ENCODE measurements at regions not wholly inside any gene's neighbourhood (a gene's known extent, or its start where the extent isn't known, plus 50 kb on each side); places are given as distances from the start of the nearest gene placed in this dataset.

GRCh38 chr11:106398502-106399075, 321.1 kb downstream of the AASDHPPT start:
- WGBS = 54% methylated on average over 5 of the region's 5 CpGs
- Histone ChIP-seq H3K4me3 (ENCODE audit: low read length in 2 of 2) (no peak overlapping the region), H3K27ac (ENCODE audit: low read depth in 1 of 2, low read length in 1 of 2) (no peak overlapping the region), H3K27me3 (ENCODE audit: control insufficient read depth in 2 of 2, insufficient read depth in 1 of 2, low read length in 1 of 2) (no peaks in the 10 kb centered on the region), H3K36me3 (ENCODE audit: control insufficient read depth in 2 of 2, insufficient read depth in 2 of 2, low read length in 1 of 2) (no peaks in the 10 kb centered on the region), H3K9me3 (ENCODE audit: control insufficient read depth in 2 of 2, insufficient read depth in 1 of 2, low read length in 1 of 2) (no peaks in the 10 kb centered on the region), H3K4me1 (ENCODE audit: control insufficient read depth in 2 of 2, insufficient read depth in 2 of 2, low read length in 2 of 2) (no peaks in the 10 kb centered on the region)
- DNase-seq (ENCODE audit: low read depth in 6 of 9, low spot score in 9 of 9) = no peak

GRCh38 chr11:106399076-106399511, 321.6 kb downstream of the AASDHPPT start:
- Histone ChIP-seq H3K27me3 (ENCODE audit: control insufficient read depth in 2 of 2, insufficient read depth in 1 of 2, low read length in 1 of 2) (no peaks in the 10 kb centered on the region), H3K4me1 (ENCODE audit: control insufficient read depth in 2 of 2, insufficient read depth in 2 of 2, low read length in 2 of 2) (no peaks in the 10 kb centered on the region), H3K27ac (ENCODE audit: low read depth in 1 of 2, low read length in 1 of 2) (no peak overlapping the region), H3K4me3 (ENCODE audit: low read length in 2 of 2) (no peak overlapping the region), H3K36me3 (ENCODE audit: control insufficient read depth in 2 of 2, insufficient read depth in 2 of 2, low read length in 1 of 2) (no peaks in the 10 kb centered on the region), H3K9me3 (ENCODE audit: control insufficient read depth in 2 of 2, insufficient read depth in 1 of 2, low read length in 1 of 2) (no peaks in the 10 kb centered on the region)
- 93% methylated on average over 3 of the region's 3 CpGs for WGBS
- DNase-seq (ENCODE audit: low read depth in 6 of 9, low spot score in 9 of 9) = no peak

- Histone ChIP-seq H3K4me1 (ENCODE audit: control insufficient read depth in 2 of 2, insufficient read depth in 2 of 2, low read length in 2 of 2) (no peaks in the 10 kb centered on the region), H3K27me3 (ENCODE audit: control insufficient read depth in 2 of 2, insufficient read depth in 1 of 2, low read length in 1 of 2) (no peaks in the 10 kb centered on the region), H3K36me3 (ENCODE audit: control insufficient read depth in 2 of 2, insufficient read depth in 2 of 2, low read length in 1 of 2) (no peaks in the 10 kb centered on the region), H3K4me3 (ENCODE audit: low read length in 2 of 2) (no peak overlapping the region), H3K27ac (ENCODE audit: low read depth in 1 of 2, low read length in 1 of 2) (no peak overlapping the region), H3K9me3 (ENCODE audit: control insufficient read depth in 2 of 2, insufficient read depth in 1 of 2, low read length in 1 of 2) (no peaks in the 10 kb centered on the region)
- no peak for DNase-seq (ENCODE audit: low read depth in 6 of 9, low spot score in 9 of 9)
- WGBS = 95% methylated on average over 4 of the region's 4 CpGs
Measured at GRCh38 chr11:106399624-106400023, 322.2 kb downstream of the AASDHPPT start.

- Histone ChIP-seq H3K27me3 (ENCODE audit: control insufficient read depth in 2 of 2, insufficient read depth in 1 of 2, low read length in 1 of 2) (no peaks in the 10 kb centered on the region), H3K36me3 (ENCODE audit: control insufficient read depth in 2 of 2, insufficient read depth in 2 of 2, low read length in 1 of 2) (no peaks in the 10 kb centered on the region), H3K9me3 (ENCODE audit: control insufficient read depth in 2 of 2, insufficient read depth in 1 of 2, low read length in 1 of 2) (no peaks in the 10 kb centered on the region), H3K27ac (ENCODE audit: low read depth in 1 of 2, low read length in 1 of 2) (no peak overlapping the region), H3K4me3 (ENCODE audit: low read length in 2 of 2) (no peak overlapping the region), H3K4me1 (ENCODE audit: control insufficient read depth in 2 of 2, insufficient read depth in 2 of 2, low read length in 2 of 2) (no peaks in the 10 kb centered on the region)
- DNase-seq (ENCODE audit: low read depth in 6 of 9, low spot score in 9 of 9) = no peak
- 91% methylated on average over 5 of the region's 5 CpGs for WGBS
Measured at GRCh38 chr11:106400949-106401570, 323.6 kb downstream of the AASDHPPT start.

GRCh38 chr11:106403751-106404150, 326.3 kb downstream of the AASDHPPT start:
- Histone ChIP-seq H3K36me3 (ENCODE audit: control insufficient read depth in 2 of 2, insufficient read depth in 2 of 2, low read length in 1 of 2) (no peaks in the 10 kb centered on the region), H3K27me3 (ENCODE audit: control insufficient read depth in 2 of 2, insufficient read depth in 1 of 2, low read length in 1 of 2) (no peaks in the 10 kb centered on the region), H3K4me1 (ENCODE audit: control insufficient read depth in 2 of 2, insufficient read depth in 2 of 2, low read length in 2 of 2) (no peaks in the 10 kb centered on the region), H3K4me3 (ENCODE audit: low read length in 2 of 2) (no peak overlapping the region), H3K27ac (ENCODE audit: low read depth in 1 of 2, low read length in 1 of 2) (no peak overlapping the region), H3K9me3 (ENCODE audit: control insufficient read depth in 2 of 2, insufficient read depth in 1 of 2, low read length in 1 of 2) (no peaks in the 10 kb centered on the region)
- 90% methylated on average over 9 of the region's 9 CpGs for WGBS
- no peak for DNase-seq (ENCODE audit: low read depth in 6 of 9, low spot score in 9 of 9)

- Histone ChIP-seq H3K4me3 (ENCODE audit: low read length in 2 of 2) (no peak overlapping the region), H3K27me3 (ENCODE audit: control insufficient read depth in 2 of 2, insufficient read depth in 1 of 2, low read length in 1 of 2) (no peaks in the 10 kb centered on the region), H3K36me3 (ENCODE audit: control insufficient read depth in 2 of 2, insufficient read depth in 2 of 2, low read length in 1 of 2) (no peaks in the 10 kb centered on the region), H3K9me3 (ENCODE audit: control insufficient read depth in 2 of 2, insufficient read depth in 1 of 2, low read length in 1 of 2) (no peaks in the 10 kb centered on the region), H3K4me1 (ENCODE audit: control insufficient read depth in 2 of 2, insufficient read depth in 2 of 2, low read length in 2 of 2) (no peaks in the 10 kb centered on the region), H3K27ac (ENCODE audit: low read depth in 1 of 2, low read length in 1 of 2) (no peak overlapping the region)
- DNase-seq (ENCODE audit: low read depth in 6 of 9, low spot score in 9 of 9) = no peak
Measured at GRCh38 chr11:106409222-106409621, 331.8 kb downstream of the AASDHPPT start.

GRCh38 chr11:106409671-106410070, 332.2 kb downstream of the AASDHPPT start:
- no peak overlapping the region for H3K4me3 ChIP-seq (ENCODE audit: low read length in 2 of 2)
- H3K9me3 ChIP-seq (ENCODE audit: control insufficient read depth in 2 of 2, insufficient read depth in 1 of 2, low read length in 1 of 2) = no peaks in the 10 kb centered on the region
- no peak overlapping the region for H3K27ac ChIP-seq (ENCODE audit: low read depth in 1 of 2, low read length in 1 of 2)
- no peaks in the 10 kb centered on the region for H3K27me3 ChIP-seq (ENCODE audit: control insufficient read depth in 2 of 2, insufficient read depth in 1 of 2, low read length in 1 of 2)
- H3K4me1 ChIP-seq (ENCODE audit: control insufficient read depth in 2 of 2, insufficient read depth in 2 of 2, low read length in 2 of 2) = no peaks in the 10 kb centered on the region
- 88% methylated on average over 2 of the region's 2 CpGs for WGBS
- no peaks in the 10 kb centered on the region for H3K36me3 ChIP-seq (ENCODE audit: control insufficient read depth in 2 of 2, insufficient read depth in 2 of 2, low read length in 1 of 2)
- no peak for DNase-seq (ENCODE audit: low read depth in 6 of 9, low spot score in 9 of 9)

- no peak for DNase-seq (ENCODE audit: low read depth in 6 of 9, low spot score in 9 of 9)
- H3K27me3 ChIP-seq (ENCODE audit: control insufficient read depth in 2 of 2, insufficient read depth in 1 of 2, low read length in 1 of 2) = no peaks in the 10 kb centered on the region
- H3K4me1 ChIP-seq (ENCODE audit: control insufficient read depth in 2 of 2, insufficient read depth in 2 of 2, low read length in 2 of 2) = no peaks in the 10 kb centered on the region
- 91% methylated on average over 1 of the region's 1 CpG for WGBS
- no peaks in the 10 kb centered on the region for H3K36me3 ChIP-seq (ENCODE audit: control insufficient read depth in 2 of 2, insufficient read depth in 2 of 2, low read length in 1 of 2)
- no peak overlapping the region for H3K27ac ChIP-seq (ENCODE audit: low read depth in 1 of 2, low read length in 1 of 2)
- H3K9me3 ChIP-seq (ENCODE audit: control insufficient read depth in 2 of 2, insufficient read depth in 1 of 2, low read length in 1 of 2) = no peaks in the 10 kb centered on the region
- H3K4me3 ChIP-seq (ENCODE audit: low read length in 2 of 2) = no peak overlapping the region
Measured at GRCh38 chr11:106410902-106411301, 333.4 kb downstream of the AASDHPPT start.

GRCh38 chr11:106413222-106413621, 335.8 kb downstream of the AASDHPPT start:
- no peak for DNase-seq (ENCODE audit: low read depth in 6 of 9, low spot score in 9 of 9)
- H3K27me3 ChIP-seq (ENCODE audit: control insufficient read depth in 2 of 2, insufficient read depth in 1 of 2, low read length in 1 of 2) = no peaks in the 10 kb centered on the region
- no peak overlapping the region for H3K4me3 ChIP-seq (ENCODE audit: low read length in 2 of 2)
- no peaks in the 10 kb centered on the region for H3K4me1 ChIP-seq (ENCODE audit: control insufficient read depth in 2 of 2, insufficient read depth in 2 of 2, low read length in 2 of 2)
- H3K36me3 ChIP-seq (ENCODE audit: control insufficient read depth in 2 of 2, insufficient read depth in 2 of 2, low read length in 1 of 2) = no peaks in the 10 kb centered on the region
- no peak overlapping the region for H3K27ac ChIP-seq (ENCODE audit: low read depth in 1 of 2, low read length in 1 of 2)
- H3K9me3 ChIP-seq (ENCODE audit: control insufficient read depth in 2 of 2, insufficient read depth in 1 of 2, low read length in 1 of 2) = no peaks in the 10 kb centered on the region
- WGBS = 84% methylated on average over 1 of the region's 1 CpG
